ENCODE measurements at regions not wholly inside any gene's neighbourhood (a gene's known extent, or its start where the extent isn't known, plus 50 kb on each side); places are given as distances from the start of the nearest gene placed in this dataset.

GRCh38 chr10:85464336-85464735 is 902.3 kb downstream of the GRID1 start:
- TF ChIP-seq ARID4B (CRISPR knock-in tag; IDR thresholded peaks at IDR 0.05; ENCODE audit: borderline replicate concordance) (no peak), FOXK1 (CRISPR knock-in tag; IDR thresholded peaks at IDR 0.05) (no peak), CTCF (IDR thresholded peaks at IDR 0.05) (no peak), ATF1 (CRISPR knock-in tag; IDR thresholded peaks at IDR 0.05) (no peak), JUN (CRISPR knock-in tag; IDR thresholded peaks at IDR 0.05) (no peak), TCF7 (CRISPR knock-in tag; IDR thresholded peaks at IDR 0.05; ENCODE audit: low read depth) (no peak), SP1 (CRISPR knock-in tag; conservative IDR thresholded peaks at IDR 0.05) (no peak), FOXJ3 (CRISPR knock-in tag; IDR thresholded peaks at IDR 0.05; ENCODE audit: borderline replicate concordance) (no peak), MYBL2 (CRISPR knock-in tag; IDR thresholded peaks at IDR 0.05) (no peak), HMGA2 (CRISPR knock-in tag; IDR thresholded peaks at IDR 0.05) (no peak)
- TF ChIP-seq, protein P1, sequence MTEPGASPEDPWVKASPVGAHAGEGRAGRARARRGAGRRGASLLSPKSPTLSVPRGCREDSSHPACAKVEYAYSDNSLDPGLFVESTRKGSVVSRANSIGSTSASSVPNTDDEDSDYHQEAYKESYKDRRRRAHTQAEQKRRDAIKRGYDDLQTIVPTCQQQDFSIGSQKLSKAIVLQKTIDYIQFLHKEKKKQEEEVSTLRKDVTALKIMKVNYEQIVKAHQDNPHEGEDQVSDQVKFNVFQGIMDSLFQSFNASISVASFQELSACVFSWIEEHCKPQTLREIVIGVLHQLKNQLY (CRISPR knock-in tag; IDR thresholded peaks at IDR 0.05), result no peak
- TF ChIP-seq, protein P2, sequence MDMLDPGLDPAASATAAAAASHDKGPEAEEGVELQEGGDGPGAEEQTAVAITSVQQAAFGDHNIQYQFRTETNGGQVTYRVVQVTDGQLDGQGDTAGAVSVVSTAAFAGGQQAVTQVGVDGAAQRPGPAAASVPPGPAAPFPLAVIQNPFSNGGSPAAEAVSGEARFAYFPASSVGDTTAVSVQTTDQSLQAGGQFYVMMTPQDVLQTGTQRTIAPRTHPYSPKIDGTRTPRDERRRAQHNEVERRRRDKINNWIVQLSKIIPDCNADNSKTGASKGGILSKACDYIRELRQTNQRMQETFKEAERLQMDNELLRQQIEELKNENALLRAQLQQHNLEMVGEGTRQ (CRISPR knock-in tag; IDR thresholded peaks at IDR 0.05), result no peak

All from WTC11 (cell line).